HCEC 1CT (cell line): ENCODE measurements at regions not wholly inside any gene's neighbourhood (a gene's known extent, or its start where the extent isn't known, plus 50 kb on each side); places are given as distances from the start of the nearest gene placed in this dataset.
"Not testable (repeated sequence)": the region's sequence is repeated elsewhere in the genome, so short reads cannot be mapped to it uniquely, and the experiment has no call there.

ENCODE experiments used
- DNase-seq: peaks from one replicate; pipeline ENCODE4 v3.0.0-alpha.2; 2017

- DNase-seq = not testable (repeated sequence)
These were observed 64.0 kb upstream of the PLEKHM1 start for GRCh38 chr17:45554479-45554878.

GRCh38 chr17:45558821-45559220 lies 68.3 kb upstream of the PLEKHM1 start:
- DNase-seq = not testable (repeated sequence)

- not testable (repeated sequence) for DNase-seq
These were observed 72.3 kb upstream of the PLEKHM1 start for GRCh38 chr17:45562868-45563267.

- not testable (repeated sequence) for DNase-seq
These were observed 72.8 kb upstream of the PLEKHM1 start for GRCh38 chr17:45563283-45563682.

GRCh38 chr17:45568275-45568674 lies 77.8 kb upstream of the PLEKHM1 start:
- not testable (repeated sequence) for DNase-seq

- DNase-seq = not testable (repeated sequence)
These were observed 82.8 kb upstream of the PLEKHM1 start for GRCh38 chr17:45573326-45573725.

- DNase-seq = peak; percentile 70
These were observed 83.6 kb upstream of the PLEKHM1 start for GRCh38 chr17:45573924-45574770.

- DNase-seq = no peak
These were observed 84.8 kb upstream of the PLEKHM1 start for GRCh38 chr17:45575126-45575885.

GRCh38 chr17:45576527-45577307 lies 86.2 kb upstream of the PLEKHM1 start:
- not testable (repeated sequence) for DNase-seq

- DNase-seq = no peak
These were observed 87.2 kb upstream of the PLEKHM1 start for GRCh38 chr17:45577571-45578279.

GRCh38 chr17:45578516-45579455 lies 88.3 kb upstream of the PLEKHM1 start:
- no peak for DNase-seq

- DNase-seq = no peak
These were observed 89.3 kb upstream of the PLEKHM1 start for GRCh38 chr17:45579529-45580495.

- no peak for DNase-seq
These were observed 90.4 kb upstream of the PLEKHM1 start for GRCh38 chr17:45580924-45581323.

GRCh38 chr17:45581860-45582259 lies 91.3 kb upstream of the PLEKHM1 start:
- DNase-seq = no peak

- peak; percentile 53 for DNase-seq
These were observed 93.8 kb upstream of the PLEKHM1 start for GRCh38 chr17:45584092-45585036.

GRCh38 chr17:45585037-45585733 lies 94.7 kb upstream of the PLEKHM1 start:
- peak; percentile 74 for DNase-seq

- not testable (repeated sequence) for DNase-seq
These were observed 95.5 kb upstream of the PLEKHM1 start for GRCh38 chr17:45585794-45586650.
